Neural progenitor cell (in vitro differentiated cells): ENCODE measurements at regions not wholly inside any gene's neighbourhood (a gene's known extent, or its start where the extent isn't known, plus 50 kb on each side); places are given as distances from the start of the nearest gene placed in this dataset.

Experiments
- DNase-seq: peaks from one replicate; pipeline ENCODE4 v3.0.0-alpha.2; 2016; ENCODE audit warnings: low spot score
- H2AFZ ChIP-seq: fragments of 200-600 bp; sonication (generic); replicated peaks from 2 replicates; pipeline ENCODE4 v1.6.1; 2016; ENCODE audit warnings: antibody characterized with exemption
- H3F3A ChIP-seq: fragments of 200-600 bp; sonication (generic); 2 replicates; pipeline ENCODE4 v1.6.1; 2016; ENCODE audit warnings: antibody characterized with exemption, low read depth
- H3K27ac ChIP-seq: fragments of 200-600 bp; sonication (generic); 2 replicates; pipeline ENCODE4 v1.5.1; 2016; ENCODE audit warnings: mild to moderate bottlenecking
- H3K27me3 ChIP-seq: fragments of 200-600 bp; sonication (generic); 2 replicates; pipeline ENCODE4 v1.6.1; 2016; ENCODE audit warnings: mild to moderate bottlenecking, moderate library complexity
- H3K36me3 ChIP-seq: fragments of 200-600 bp; sonication (generic); 2 replicates; pipeline ENCODE4 v1.5.1; 2016
- H3K4me1 ChIP-seq: fragments of 200-600 bp; sonication (generic); 2 replicates; pipeline ENCODE4 v1.6.1; 2016; ENCODE audit warnings: mixed run types
- H3K4me2 ChIP-seq: fragments of 200-600 bp; sonication (generic); 2 replicates; pipeline ENCODE4 v1.6.1; 2016
- H3K4me3 ChIP-seq: fragments of 200-600 bp; sonication (generic); 2 replicates; pipeline ENCODE4 v1.5.1; 2016
- H3K79me2 ChIP-seq: fragments of 200-600 bp; sonication (generic); 2 replicates; pipeline ENCODE4 v1.6.1; 2016; ENCODE audit warnings: low read depth
- H3K9ac ChIP-seq: fragments of 200-600 bp; sonication (generic); 2 replicates; pipeline ENCODE4 v1.6.1; 2016
- H3K9me3 ChIP-seq: fragments of 200-600 bp; sonication (generic); 2 replicates; pipeline ENCODE4 v1.5.1; 2016; ENCODE audit warnings: low read depth
- H4K20me1 ChIP-seq: fragments of 200-600 bp; sonication (generic); 2 replicates; pipeline ENCODE4 v1.6.1; 2016; ENCODE audit warnings: low read depth
- H3K27ac Mint-ChIP-seq: 3 replicates; pipeline ENCODE4 v1.8.0; 2021; ENCODE audit warnings: mixed read lengths
- H3K27me3 Mint-ChIP-seq: 2 replicates; pipeline ENCODE4 v1.8.0; 2022; ENCODE audit warnings: low read depth, mild to moderate bottlenecking, inconsistent platforms, moderate library complexity, mixed read lengths; ENCODE audit not compliant: insufficient read depth
- H3K36me3 Mint-ChIP-seq: 3 replicates; pipeline ENCODE4 v1.8.0; 2021; ENCODE audit warnings: mixed read lengths
- H3K4me1 Mint-ChIP-seq: 3 replicates; pipeline ENCODE4 v1.8.0; 2021; ENCODE audit warnings: mixed read lengths
- H3K4me3 Mint-ChIP-seq: 3 replicates; pipeline ENCODE4 v1.8.0; 2021; ENCODE audit warnings: mild to moderate bottlenecking, moderate library complexity, mixed read lengths
- H3K9me3 Mint-ChIP-seq: 3 replicates; pipeline ENCODE4 v1.8.0; 2020; ENCODE audit warnings: mixed read lengths
- CTCF ChIP-seq: fragments of 200-600 bp; sonication (generic); IDR thresholded peaks from 2 replicates; pipeline ENCODE4 v1.5.1; 2017; ENCODE audit warnings: antibody characterized with exemption, mild to moderate bottlenecking
- EZH2 ChIP-seq: fragments of 200-600 bp; sonication (generic); IDR thresholded peaks from 2 replicates; pipeline ENCODE4 v1.6.1; 2017; ENCODE audit warnings: antibody characterized with exemption, mild to moderate bottlenecking, moderate library complexity
- EZH2phosphoT487 ChIP-seq: fragments of 200-600 bp; sonication (generic); IDR thresholded peaks from 2 replicates; pipeline ENCODE4 v1.6.1; 2017; ENCODE audit warnings: antibody characterized with exemption

- Histone ChIP-seq H3K4me1 (peaks cover 21% of the 10 kb centered on the region), H2AFZ (no peak overlapping the region), H3K4me3 (no peak overlapping the region), H3K79me2 (no peaks in the 10 kb centered on the region), H3K27me3 (no peaks in the 10 kb centered on the region), H4K20me1 (no peaks in the 10 kb centered on the region), H3K4me2 (no peak overlapping the region), H3F3A (peaks cover 26% of the 10 kb centered on the region), H3K9me3 (peaks cover 7% of the 10 kb centered on the region), H3K27ac (no peak overlapping the region), H3K9ac (no peak overlapping the region), H3K36me3 (peaks cover 3% of the 10 kb centered on the region)
- Mint-ChIP-seq H3K36me3 (peaks cover 6% of the 10 kb centered on the region), H3K27ac (peak overlapping the region; percentile 86), H3K4me1 (peaks cover 43% of the 10 kb centered on the region), H3K4me3 (peak overlapping the region; percentile 33), H3K27me3 (peaks cover 33% of the 10 kb centered on the region), H3K9me3 (peaks cover 18% of the 10 kb centered on the region)
- TF ChIP-seq EZH2phosphoT487 = no peak
- DNase-seq = no peak
Measured at GRCh38 chr22:27489178-27489675, 312.3 kb downstream of the MN1 start.

GRCh38 chr22:27490080-27490479 lies 311.5 kb downstream of the MN1 start:
- TF ChIP-seq CTCF (no peak), EZH2 (no peak), EZH2phosphoT487 (no peak)
- Mint-ChIP-seq H3K9me3 (peaks cover 18% of the 10 kb centered on the region), H3K4me1 (peaks cover 51% of the 10 kb centered on the region), H3K4me3 (no peak overlapping the region), H3K36me3 (peaks cover 6% of the 10 kb centered on the region), H3K27me3 (peaks cover 33% of the 10 kb centered on the region), H3K27ac (peak overlapping the region; percentile 14)
- H3K9ac ChIP-seq = no peak overlapping the region
- no peaks in the 10 kb centered on the region for H3K27me3 ChIP-seq
- H3F3A ChIP-seq = peaks cover 34% of the 10 kb centered on the region
- no peaks in the 10 kb centered on the region for H4K20me1 ChIP-seq
- peaks cover 7% of the 10 kb centered on the region for H3K9me3 ChIP-seq
- peaks cover 27% of the 10 kb centered on the region for H3K4me1 ChIP-seq
- H3K4me3 ChIP-seq = no peak overlapping the region
- no peak overlapping the region for H2AFZ ChIP-seq
- H3K4me2 ChIP-seq = no peak overlapping the region
- H3K79me2 ChIP-seq = no peaks in the 10 kb centered on the region
- DNase-seq = no peak
- H3K27ac ChIP-seq = no peak overlapping the region
- peaks cover 3% of the 10 kb centered on the region for H3K36me3 ChIP-seq

DNA sequence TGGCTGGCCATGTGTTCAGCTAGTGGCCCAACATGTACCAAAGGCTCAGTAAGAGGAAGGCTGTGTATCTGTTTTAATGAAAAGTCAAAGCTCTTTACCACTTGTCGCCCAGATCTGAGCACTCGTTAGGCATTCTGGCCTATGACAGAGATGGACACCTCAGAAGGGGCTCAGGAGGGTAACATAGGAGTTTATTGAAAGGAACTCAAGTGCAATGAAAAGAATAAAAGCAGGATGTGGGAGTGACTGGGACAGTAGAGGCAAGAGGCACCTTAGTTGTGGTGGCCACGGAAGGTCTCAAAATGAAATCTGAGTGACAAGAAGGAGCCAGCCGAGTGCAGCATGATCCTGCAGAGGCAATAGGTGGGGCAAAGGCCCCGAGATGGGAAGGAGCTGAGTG lies 309.7 kb downstream of the MN1 start:
- no peak overlapping the region for H3K4me2 ChIP-seq
- no peaks in the 10 kb centered on the region for H3K27me3 ChIP-seq
- DNase-seq = no peak
- Mint-ChIP-seq H3K4me1 (peaks cover 67% of the 10 kb centered on the region), H3K9me3 (peaks cover 18% of the 10 kb centered on the region), H3K27me3 (peaks cover 35% of the 10 kb centered on the region), H3K36me3 (peaks cover 6% of the 10 kb centered on the region), H3K4me3 (peak overlapping the region; percentile 63), H3K27ac (peak overlapping the region; percentile 98)
- H3K9me3 ChIP-seq = no peaks in the 10 kb centered on the region
- H3K36me3 ChIP-seq = no peaks in the 10 kb centered on the region
- TF ChIP-seq CTCF = no peak
- TF ChIP-seq EZH2phosphoT487 = no peak
- no peak for TF ChIP-seq EZH2
- H3F3A ChIP-seq = peaks cover 48% of the 10 kb centered on the region
- H4K20me1 ChIP-seq = no peaks in the 10 kb centered on the region
- no peak overlapping the region for H3K4me3 ChIP-seq
- peaks cover 40% of the 10 kb centered on the region for H3K4me1 ChIP-seq
- no peak overlapping the region for H3K9ac ChIP-seq
- no peak overlapping the region for H2AFZ ChIP-seq
- no peak overlapping the region for H3K27ac ChIP-seq
- H3K79me2 ChIP-seq = no peaks in the 10 kb centered on the region

DNA sequence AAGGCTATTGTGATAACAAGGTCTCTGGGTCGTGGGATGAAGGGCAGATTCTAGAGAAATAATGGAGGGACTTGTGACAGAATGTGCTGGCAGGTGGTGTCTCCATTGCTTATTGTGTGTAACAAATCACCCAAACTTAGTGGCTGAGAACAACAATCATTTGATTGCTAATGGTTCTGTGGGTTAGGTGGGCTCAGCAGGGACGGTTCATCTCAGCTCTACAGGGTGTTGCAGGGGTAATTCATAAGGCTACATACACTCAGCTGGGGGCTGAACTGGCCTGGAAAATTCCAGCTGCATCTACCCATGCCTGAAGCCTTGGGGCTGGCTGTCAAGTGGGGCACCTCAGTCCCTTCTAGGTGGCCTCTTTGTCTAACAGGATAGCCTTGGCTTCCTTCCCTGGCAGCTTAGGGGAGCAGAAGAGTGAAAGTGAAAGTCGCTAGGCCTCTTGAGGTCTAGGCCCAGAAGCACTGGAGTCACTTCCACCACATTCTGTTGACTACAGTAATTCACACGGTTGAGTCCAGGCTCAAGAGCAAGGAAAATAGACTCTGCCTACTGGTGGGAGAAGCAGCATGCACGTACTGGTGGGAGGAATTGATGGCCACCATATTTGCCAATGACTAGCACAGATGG lies 308.9 kb downstream of the MN1 start:
- H3K27ac Mint-ChIP-seq = peak overlapping the region; percentile 98
- TF ChIP-seq EZH2 (no peak), EZH2phosphoT487 (no peak), CTCF (no peak)

More for the DNA sequence above, 308.9 kb downstream of the MN1 start:
- Mint-ChIP-seq H3K36me3 (peaks cover 6% of the 10 kb centered on the region), H3K4me3 (peak overlapping the region; percentile 33), H3K27me3 (peaks cover 34% of the 10 kb centered on the region), H3K4me1 (peaks cover 65% of the 10 kb centered on the region), H3K9me3 (peaks cover 18% of the 10 kb centered on the region)
- Histone ChIP-seq H3K9me3 (no peaks in the 10 kb centered on the region), H2AFZ (no peak overlapping the region), H3K27ac (no peak overlapping the region), H3K27me3 (no peaks in the 10 kb centered on the region), H3F3A (peaks cover 48% of the 10 kb centered on the region), H3K36me3 (no peaks in the 10 kb centered on the region), H3K4me3 (no peak overlapping the region), H3K9ac (no peak overlapping the region), H3K4me1 (peaks cover 40% of the 10 kb centered on the region), H4K20me1 (no peaks in the 10 kb centered on the region), H3K79me2 (no peaks in the 10 kb centered on the region), H3K4me2 (no peak overlapping the region)
- DNase-seq = no peak
